Kidney glomerular epithelial cell (primary cell): ENCODE measurements at regions not wholly inside any gene's neighbourhood (a gene's known extent, or its start where the extent isn't known, plus 50 kb on each side); places are given as distances from the start of the nearest gene placed in this dataset.
"Not testable (repeated sequence)": the region's sequence is repeated elsewhere in the genome, so short reads cannot be mapped to it uniquely, and the experiment has no call there.

ENCODE experiments used
- DNase-seq: peaks from one replicate; lab custom pipeline; 2025; lab: John Stamatoyannopoulos, UW

DNA sequence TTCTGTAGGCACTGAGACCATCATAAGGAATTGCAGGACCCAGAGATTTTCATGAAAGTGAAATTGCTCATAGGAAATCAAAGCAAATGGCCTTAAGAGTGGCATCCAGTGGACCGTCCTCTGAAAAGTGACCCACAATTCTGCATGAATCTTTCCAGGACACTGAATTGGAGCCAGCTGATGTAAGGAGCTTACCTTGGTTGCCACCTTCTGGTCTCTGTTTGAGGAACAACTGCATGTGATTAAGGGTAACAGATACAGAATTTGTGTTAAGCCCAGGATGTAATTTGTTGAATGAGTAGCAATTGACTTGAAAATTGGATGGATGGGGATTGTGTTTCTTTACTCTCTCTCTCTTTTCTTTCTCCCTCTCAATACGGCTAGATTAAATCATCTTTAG lies 49.9 kb upstream of the GAS1 start:
- no peak for DNase-seq

DNA sequence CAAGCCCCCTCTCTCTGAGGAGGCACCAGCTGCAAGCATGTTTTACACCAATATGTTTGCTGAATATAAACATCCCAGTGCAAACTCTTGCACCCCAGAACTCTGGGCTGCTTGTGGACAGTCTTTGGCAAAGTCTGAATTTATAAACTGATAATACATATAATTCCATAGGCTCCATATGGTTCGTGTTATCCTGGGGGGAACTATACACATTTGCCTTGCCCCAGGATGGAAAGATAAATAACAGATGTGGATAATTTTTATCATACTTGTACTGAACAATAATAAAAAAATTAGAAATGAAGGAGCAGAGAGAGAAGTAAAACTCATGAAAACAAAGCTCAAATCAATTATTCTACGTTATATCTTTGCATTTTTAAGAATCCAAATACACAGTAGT lies 50.6 kb upstream of the GAS1 start:
- DNase-seq: no peak

DNA sequence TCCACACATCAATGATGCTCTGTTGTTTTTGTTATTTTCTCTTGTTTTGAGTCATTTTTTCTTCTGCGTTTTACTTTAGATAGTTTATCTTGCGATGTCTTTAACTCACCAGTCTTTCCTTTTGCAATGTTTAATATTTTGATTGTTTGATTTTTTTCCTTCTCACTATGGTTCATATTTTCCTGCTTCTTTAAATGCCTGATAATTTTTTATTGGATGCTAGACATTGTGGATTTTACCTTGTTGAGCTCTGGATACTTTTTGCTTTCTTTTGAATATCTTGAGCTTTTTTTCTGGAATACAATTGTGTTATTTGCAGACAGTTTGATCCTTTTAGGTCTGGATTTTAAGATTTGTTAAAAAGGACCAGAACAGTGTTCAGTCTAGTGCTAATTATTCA lies 55.2 kb upstream of the GAS1 start:
- DNase-seq: no peak

DNA sequence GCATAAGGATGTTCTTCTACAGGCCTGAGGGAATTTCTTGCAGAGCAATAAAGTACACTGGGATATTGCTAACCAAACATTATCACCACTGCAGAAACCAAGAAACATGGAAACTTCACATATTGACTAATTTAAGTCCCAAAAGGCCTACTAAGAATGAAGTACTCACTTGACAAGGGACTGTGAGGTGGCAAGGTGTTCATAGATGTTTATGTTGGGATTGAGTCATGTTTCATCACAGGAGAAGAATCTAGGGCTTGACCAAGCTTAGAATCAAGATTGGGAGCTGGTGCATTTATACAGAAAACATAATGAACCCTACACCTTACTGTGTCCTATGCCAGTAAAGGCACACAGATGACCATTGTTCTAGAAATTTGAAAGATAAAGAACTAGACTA lies 56.7 kb upstream of the GAS1 start:
- DNase-seq: no peak

DNA sequence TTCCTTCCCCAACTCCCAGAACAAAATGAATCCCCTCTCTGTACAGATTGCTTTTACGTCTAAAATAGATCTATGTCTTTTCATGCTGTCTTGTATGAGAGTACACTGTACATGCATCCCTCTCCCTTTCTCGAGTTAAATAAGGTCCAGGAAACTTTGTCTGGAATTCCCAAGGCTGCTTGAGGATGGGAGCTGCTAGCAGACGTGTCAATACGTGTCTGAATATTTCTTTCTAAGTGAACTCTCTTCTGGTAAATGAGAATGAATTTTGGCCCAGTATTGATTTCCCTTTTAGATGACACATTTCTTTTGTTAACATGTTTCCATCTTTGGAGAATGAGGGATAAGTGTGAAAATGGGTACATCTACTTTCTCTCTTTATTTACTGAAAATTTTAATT lies 59.6 kb upstream of the GAS1 start:
- no peak for DNase-seq

DNA sequence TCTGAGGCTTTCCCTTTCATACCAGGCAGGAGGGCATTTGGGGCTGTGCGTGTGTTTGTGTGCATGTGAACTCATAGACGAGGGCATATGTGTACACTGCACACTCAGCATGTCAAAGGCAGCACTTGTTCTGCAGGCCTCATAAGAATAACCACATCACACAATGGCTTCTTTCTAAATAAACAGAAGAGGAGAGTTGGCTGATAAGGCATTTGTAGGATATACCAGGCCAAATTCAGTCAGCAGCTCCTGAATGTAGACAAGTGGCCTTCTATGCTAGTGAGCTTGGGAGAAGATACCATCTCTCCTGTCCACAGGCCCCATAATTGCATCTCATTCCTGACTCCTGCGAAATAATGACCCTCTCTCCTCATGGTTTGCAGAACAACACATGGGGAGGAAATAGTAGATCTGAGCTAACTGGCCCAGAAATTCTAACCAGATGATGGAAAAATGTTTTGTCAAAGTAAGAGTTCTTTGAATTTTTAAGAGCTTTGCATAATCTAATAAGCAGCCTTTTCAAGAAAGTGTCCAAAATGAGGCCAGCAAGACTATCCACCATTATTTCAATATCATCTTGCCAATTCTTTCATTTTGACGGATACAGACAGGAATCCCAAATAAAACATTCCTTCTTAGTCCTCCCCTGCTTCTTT lies 60.5 kb upstream of the GAS1 start:
- DNase-seq: no peak

DNA sequence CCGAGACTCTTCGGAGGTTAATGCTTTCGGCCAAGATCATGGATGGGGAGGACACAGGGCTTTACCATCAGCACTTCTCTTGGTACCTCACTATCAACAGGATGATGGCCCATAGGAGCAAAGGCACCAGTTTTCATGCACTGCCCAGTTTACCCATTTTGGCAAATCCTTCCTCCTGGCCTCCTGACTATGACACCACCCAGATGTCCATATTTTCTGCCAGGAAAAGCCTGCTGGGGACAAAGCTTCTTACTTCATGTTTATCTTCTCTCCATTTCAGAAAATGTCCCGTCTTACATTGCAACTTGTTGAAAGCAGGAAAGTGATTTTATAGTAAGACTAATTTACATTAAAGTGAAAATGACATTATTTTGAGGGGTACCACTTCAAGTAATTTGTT lies 61.4 kb upstream of the GAS1 start:
- DNase-seq: no peak

DNA sequence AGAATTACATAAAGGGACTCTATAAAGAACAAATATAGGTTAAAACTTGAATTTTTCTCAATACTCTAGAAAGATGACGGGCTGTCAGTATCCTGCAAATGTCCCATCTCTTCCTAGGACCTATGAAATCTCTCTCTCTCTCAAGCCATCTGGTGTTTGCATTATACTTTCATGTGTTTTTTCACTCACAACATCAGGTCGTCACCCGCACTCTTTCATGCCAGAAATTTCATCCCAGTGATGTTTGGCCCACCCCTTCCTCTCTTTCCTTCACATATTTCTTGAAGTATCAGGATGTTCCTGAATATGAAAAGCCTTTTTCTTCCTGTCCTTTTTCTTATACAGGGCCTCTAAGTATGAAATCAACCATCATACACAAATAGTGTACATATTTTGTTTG lies 63.3 kb upstream of the GAS1 start:
- DNase-seq: no peak

DNA sequence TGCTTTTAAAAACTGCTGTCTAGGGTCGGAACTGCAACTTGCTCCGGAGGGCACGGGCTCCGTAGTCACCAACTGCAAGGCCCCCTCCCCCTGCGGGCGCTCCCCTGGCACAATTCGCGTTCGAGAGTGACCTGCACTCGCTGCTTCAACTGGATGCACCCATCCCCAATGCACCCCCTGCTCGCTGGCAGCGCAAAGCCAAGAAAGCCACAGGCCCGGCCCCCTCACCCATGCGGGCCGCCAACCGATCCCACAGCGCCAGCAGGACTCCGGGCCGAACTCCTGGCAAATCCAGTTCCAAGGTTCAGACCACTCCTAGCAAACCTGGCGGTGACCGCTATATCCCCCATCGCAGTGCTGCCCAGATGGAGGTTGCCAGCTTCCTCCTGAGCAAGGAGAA lies 64.2 kb upstream of the GAS1 start:
- DNase-seq: no peak

DNA sequence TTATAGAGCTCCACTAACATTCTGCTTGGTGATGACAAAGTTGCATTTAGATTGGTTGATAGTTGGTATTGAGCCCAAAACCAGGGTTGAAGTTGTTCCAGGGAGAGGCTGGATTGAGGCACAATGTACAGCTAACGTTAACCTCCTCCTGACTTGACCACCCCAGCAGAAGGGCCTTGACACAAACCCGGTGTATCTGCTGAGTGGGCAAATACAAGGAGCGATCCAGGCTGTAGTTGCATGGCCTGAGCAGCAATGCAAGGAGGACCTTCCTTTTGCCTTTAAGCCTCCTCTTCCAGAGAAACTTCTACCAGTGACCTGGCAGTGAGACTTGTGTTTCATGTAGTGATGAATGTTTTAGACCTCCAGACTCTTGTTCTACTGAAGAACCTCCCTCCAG lies 66.2 kb upstream of the GAS1 start:
- DNase-seq: no peak

DNA sequence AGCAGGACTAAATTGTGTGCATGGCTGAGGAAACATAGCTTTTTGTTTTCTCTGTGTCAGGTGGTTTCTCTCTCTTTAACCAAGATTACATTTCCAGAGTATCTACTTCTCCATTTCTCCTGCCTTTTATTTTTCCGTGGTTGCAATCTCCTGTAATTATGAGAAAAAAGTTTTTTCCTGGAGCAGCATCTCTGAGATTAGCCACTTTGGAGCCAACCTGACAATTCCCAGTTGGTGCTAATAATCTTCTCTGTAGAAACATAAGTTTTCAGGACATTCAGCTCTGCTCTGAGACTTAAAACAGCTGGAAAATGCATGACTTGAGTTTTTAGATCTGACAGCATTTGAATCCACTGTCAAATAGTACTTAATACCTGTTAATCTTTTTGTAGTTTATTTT lies 67.1 kb upstream of the GAS1 start:
- DNase-seq: no peak

DNA sequence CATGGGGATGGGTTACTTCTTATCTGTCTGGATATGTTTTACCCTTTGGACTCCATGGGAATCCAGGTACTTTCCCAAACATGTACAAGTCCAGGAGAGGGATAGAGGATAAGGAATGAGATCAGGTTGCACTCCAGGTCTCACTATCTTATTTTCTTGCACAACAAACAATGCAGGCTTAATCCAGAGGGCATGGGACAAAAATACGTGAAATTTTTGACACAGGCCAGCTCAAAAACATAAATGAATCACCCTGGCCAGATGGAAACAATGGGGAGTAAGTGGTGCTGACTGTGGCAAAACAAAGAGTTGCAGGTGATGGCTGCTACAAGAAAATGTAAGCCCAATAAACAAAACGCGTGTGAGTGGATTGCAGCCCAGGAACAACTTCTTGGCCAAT lies 69.4 kb upstream of the GAS1 start:
- no peak for DNase-seq

DNA sequence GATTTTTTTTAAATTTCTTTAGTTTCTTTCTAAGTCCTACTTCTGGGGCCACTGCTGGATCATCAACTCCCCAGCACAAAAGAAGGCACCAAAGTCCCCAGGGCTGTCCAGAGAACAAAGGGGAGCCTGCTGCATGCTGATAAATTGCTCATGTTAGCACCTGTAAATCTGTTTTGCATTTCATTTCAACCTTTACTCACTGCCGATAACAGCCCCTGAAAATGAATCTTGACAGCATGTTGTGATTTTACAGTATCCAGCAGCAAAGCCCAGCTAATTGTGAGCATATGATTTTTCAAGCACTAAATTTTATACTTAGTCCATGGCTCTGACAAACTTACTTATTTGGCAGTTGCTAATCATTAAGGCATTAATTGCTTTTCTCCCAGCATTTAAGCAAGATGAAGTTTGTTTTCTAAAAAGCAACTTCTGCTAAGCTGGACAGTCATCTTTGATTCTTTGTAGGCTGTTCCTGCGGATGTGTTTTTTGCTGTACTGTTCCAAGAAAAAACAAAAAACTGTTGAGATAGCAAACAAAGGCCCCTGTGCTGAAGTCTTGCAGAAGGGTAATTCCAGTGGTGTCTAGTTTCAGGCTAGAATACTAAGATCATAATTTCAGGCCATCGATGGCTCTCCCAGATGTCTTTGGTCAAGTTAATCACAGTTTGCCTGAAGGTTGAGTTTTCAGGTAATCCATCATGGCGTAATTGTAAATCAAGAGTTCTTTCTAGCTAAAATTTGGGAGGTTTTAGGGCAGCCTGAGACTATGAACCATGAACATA lies 73.1 kb upstream of the GAS1 start:
- DNase-seq: no peak

DNA sequence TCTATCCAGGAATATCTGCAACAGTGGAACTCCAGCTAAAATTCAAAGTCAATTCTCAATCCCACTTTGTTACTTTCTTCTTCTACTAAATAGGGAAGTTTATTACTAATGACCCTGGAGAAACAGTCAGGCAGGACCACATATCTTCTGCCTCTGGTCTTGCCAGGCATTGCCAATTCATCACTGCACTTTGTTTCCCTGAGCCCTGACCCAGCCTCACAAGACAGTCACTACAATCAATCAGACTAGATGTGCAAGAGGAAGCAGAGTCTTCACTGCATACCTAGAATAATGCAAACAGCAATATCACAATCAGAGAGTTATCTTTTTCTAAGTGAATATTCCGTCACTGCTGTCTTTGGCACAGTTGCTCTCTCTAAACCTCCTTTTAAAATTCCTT lies 74.9 kb upstream of the GAS1 start:
- DNase-seq: no peak

DNA sequence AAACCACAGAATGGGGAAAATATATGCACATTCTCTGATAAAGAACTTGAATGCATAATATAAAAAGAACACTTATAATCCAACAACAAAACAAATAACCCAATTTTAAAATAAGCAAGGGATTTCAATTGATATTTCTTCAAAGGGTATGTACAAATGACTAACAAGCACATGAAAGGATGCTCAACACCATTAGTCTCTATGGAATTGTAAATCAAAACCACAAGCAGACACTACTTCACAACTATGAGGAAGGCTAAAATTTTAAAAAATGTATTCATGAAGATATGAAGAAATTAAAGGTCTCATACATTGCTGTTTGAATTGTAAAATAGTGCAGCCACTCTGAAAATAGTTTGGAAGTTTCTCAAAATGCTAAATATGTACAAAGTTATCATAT lies 78.9 kb upstream of the GAS1 start:
- no peak for DNase-seq

DNA sequence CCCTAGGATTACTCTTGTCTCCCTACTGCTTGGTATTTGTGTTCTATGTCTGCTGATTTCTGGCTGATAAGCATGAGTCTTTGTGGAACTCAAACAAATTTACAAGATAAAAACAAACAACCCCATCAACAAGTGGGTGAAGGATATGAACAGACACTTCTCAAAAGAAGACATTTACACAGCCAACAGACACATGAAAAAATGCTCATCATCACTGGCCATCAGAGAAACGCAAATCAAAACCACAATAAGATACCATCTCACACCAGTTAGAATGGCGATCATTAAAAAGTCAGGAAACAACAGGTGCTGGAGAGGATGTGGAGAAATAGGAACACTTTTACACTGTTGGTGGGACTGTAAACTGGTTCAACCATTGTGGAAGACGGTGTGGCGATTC lies 81.5 kb upstream of the GAS1 start:
- DNase-seq: not testable (repeated sequence)

DNA sequence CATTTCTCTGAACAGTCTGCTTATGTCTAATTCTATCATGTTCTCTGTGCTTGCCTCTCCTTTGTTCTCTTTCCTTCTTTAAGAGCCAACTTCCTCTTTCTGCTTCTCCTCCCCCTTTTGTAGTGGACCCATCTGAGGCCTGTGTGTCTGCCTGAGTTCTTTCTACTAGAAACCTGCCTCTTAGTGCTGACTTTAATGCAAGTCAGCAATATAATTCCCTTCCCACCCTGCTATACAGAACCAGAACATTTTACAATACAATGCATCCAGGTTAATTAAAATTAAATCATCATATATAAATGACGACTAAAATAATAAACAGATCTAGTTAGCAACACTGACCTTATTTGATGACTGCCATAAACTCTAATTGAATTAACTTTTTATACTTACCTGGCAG lies 82.6 kb upstream of the GAS1 start:
- no peak for DNase-seq

DNA sequence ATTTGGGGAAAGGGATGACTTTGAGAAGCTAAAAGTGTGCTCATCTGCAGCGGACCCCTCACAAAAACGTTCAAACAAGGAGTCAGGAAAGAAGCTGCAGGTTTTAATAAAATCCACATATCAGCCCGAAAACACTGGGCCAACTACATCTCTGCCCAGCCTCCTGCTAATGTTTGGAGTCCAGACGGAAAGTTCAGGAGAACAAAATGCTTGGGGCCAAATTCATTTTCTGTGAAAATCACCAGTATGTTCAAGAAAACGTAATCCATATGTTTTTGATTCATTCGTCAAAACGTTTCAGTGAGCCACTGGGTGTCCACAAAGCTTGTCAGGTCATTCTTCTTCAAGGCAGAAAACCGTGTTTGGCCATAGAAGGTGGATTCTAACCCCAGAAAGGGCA lies 87.5 kb upstream of the GAS1 start:
- no peak for DNase-seq

DNA sequence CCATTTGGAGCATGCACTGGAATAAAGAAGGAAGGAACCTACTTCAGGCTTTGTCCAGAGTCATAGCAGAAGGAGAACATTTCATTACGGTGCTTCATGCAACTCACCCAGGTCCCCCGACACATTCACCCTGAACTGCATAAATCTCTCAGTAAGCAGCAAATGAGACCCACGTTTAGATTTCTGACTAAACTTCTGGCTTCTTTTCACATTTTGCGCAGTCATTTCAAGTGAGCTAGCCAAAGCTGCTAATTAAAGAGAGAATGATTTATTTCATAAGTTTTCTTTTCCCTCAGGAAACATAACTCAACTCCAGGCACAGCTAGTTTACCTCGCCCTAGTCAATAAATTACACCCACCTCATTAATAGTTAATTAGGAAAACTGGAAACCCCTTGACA lies 88.6 kb upstream of the GAS1 start:
- DNase-seq: no peak

DNA sequence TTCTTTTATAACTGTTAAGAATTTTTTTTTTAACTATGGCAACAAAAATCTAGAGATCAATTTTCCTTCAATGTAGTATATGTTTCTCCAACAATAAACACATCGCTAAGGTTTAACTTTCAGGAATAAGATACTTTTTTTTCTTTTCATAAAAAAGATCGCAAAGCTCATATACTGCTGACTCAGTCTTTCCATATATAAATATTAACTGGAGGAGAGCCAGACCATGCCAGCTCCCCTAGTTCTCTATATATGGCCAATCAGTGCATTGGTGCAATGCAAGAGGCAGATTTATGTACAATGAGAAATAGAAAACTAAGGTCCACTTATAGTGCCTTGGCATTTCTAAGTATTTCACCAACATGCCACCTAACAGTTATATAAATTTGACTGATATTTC lies 89.2 kb upstream of the GAS1 start:
- DNase-seq: no peak

DNA sequence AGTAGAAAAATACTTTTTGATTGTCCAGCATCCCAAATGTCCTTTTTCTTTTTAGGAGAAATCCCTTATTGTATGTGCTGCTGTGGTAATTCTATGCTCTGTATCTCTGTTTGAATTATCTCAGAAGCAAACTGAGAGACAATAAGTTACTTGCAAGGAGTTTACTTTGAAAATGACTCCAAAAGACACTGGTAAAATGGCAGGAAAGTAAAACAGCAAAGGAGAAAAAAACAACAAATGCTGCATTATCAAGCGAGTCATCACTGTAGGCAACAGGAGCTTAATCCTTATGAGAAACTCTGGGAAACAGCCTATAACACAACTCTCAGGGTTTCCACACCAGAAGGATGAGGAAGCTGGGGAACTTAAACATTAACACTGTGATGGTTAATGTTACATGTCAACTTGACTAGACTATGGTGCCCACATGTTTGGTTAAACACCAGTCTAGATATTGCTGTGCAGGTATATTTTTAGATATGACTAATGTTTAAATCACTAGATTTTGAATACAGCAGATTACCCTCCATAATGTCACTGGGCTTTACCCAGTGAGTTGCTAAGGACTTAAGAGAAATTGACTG lies 92.6 kb upstream of the GAS1 start:
- DNase-seq: peak; percentile 53

DNA sequence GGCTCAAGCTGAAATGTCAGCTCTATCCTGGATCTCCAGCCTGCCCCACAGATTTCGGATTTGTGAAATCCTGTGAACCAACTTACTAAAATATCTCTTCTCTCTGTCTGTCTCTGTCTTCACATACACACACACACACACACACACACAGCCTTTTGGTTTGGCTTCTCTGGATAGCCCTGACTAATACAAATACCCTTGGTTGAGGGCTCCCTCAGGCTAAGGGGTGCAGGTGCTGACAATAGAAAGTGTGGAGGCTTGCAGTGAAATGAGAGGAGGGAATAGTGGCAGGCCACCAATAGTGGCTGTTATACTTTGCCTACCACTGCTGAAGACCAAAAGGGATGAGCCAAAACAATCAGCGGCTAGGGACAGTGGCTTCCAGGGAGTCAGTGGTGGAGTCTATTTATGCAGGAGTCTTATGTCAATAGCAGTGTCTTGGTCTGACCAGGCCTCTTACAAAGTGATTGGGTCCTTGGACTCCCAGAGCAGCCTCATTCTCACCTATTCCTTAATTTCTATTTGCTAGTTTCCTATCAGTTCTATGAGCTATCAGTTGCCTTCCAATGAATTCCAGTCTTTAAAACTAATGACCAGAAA lies 93.2 kb upstream of the GAS1 start:
- no peak for DNase-seq

DNA sequence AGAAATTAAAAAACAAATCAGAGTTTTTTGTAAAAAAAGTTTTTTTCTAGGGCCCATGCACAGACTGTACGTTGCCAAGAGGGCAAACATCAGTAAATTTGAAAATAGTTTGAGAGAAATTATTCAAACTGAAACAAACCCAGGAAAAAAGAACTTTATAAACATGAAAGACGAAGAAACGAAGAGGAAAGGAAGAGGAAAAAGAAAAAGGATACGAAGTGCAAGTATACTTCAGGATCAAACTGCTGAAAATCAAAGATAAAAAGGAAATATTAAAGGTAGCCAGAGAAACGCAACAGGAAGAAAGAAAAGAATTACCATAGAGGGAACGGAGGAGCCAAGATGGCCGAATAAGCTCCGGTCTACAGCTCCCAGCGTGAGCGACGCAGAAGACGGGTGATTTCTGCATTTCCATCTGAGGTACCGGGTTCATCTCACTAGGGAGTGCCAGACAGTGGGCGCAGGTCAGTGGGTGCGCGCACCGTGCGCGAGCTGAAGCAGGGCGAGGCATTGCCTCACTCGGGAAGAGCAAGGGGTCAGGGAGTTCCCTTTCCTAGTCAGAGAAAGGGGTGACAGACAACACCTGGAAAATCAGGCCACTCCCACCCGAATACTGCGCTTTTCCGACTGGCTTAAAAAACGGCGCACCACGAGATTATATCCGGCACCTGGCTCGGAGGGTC lies 94.4 kb upstream of the GAS1 start:
- DNase-seq: not testable (repeated sequence)
